ENCODE measurements at regions not wholly inside any gene's neighbourhood (a gene's known extent, or its start where the extent isn't known, plus 50 kb on each side); places are given as distances from the start of the nearest gene placed in this dataset.
"Not testable (repeated sequence)": the region's sequence is repeated elsewhere in the genome, so short reads cannot be mapped to it uniquely, and the experiment has no call there.

DNA sequence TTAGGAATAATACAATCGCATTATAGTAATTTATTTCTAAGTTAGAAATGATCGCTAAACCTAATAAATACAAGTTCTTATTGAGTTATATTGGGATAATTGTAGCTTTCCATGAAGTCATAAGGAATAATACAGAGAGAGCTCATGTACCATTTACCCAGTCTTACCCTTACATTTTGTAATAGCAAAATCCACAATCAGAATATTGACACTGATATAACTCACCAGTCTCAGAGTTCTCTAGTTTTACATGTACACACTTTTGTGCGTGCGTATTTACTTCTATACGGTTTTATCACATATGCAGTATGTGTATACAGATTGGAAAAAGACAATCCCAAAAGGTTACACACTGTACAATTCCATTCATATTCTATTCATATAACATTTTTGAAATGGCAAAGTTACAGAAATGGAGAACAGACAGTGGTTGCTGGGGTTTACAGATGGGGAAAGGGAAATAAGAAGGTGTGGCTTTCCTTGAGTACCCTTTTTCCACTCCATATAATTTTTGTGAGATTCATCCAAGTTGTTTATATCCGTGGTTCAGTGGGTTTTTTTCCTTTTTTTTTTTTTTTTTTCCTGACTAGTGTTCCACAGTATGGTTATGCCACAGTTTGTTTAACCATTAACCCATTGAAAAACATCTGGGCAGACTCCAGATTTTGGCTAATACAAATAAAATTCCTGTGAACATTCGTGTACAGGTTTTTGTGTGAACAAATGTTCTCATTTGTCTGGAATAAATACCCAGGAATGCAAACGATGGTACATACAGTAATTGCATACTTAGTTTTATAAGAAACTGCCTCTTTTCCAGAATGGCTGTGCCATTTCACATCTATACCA, 117.2 kb downstream of the HNMT start:
- DNase-seq (ENCODE audit: extremely low spot score): no peak
- POLR2A ChIA-PET: no interaction called here
- TF ChIP-seq PKNOX1 (IDR thresholded peaks at IDR 0.05) (no peak), ELF4 (IDR thresholded peaks at IDR 0.05) (no peak), BHLHE40 (IDR thresholded peaks at IDR 0.05; ENCODE audit: borderline replicate concordance) (no peak), CTBP1 (IDR thresholded peaks at IDR 0.05; ENCODE audit: borderline replicate concordance) (no peak)
- CTCF ChIA-PET: no interaction called here

DNA sequence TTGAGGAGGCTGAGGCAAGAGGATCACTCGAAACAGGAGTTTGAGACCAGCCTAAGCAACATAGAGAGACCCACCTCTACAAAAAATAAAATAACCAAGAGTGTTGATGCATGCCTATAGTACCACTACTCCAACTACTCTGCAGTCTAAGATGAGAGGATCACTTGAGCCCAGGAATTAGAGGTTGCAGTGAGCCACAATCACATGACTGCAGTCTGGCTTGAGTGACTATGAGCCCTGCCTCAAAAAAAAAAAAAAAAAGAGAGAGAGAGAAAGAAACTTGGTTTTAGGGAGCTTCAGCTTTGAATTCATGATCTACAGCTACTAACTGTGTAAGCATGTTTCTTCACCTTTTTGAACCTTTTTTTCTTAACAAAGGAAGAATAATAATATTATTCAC, 119.9 kb downstream of the HNMT start:
- TF ChIP-seq HDGF (IDR thresholded peaks at IDR 0.05; ENCODE audit: borderline replicate concordance): no peak
- TF ChIP-seq LEF1 (IDR thresholded peaks at IDR 0.05; ENCODE audit: borderline replicate concordance): no peak
- TF ChIP-seq ARNT (IDR thresholded peaks at IDR 0.05): no peak
- TF ChIP-seq SP1 (IDR thresholded peaks at IDR 0.05): no peak
- TF ChIP-seq CTBP1 (IDR thresholded peaks at IDR 0.05; ENCODE audit: borderline replicate concordance): no peak
- ChIA-PET POLR2A (no interaction called here), CTCF (no interaction called here)
- no peak for DNase-seq (ENCODE audit: extremely low spot score)

DNA sequence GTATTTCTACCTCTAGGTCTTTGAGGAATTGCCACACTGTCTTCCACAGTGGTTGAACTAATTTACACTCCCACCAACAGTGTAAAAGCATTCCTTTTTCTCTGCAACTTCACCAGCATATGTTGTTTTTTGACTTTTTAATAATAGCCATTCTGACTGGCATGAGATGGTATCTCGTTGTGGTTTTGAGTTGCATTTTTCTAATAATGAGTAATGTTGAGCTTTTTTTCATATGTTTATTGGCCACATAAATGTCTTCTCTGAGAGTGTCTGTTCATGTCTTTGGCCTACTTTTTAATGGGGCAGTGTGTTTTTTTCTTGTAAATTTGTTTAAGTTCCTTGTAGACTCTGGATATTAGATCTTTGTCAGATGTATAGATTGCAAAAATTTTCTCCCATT, 121.2 kb downstream of the HNMT start:
- POLR2A ChIA-PET; CTCF ChIA-PET; DNase-seq (ENCODE audit: extremely low spot score): not testable (repeated sequence)

DNA sequence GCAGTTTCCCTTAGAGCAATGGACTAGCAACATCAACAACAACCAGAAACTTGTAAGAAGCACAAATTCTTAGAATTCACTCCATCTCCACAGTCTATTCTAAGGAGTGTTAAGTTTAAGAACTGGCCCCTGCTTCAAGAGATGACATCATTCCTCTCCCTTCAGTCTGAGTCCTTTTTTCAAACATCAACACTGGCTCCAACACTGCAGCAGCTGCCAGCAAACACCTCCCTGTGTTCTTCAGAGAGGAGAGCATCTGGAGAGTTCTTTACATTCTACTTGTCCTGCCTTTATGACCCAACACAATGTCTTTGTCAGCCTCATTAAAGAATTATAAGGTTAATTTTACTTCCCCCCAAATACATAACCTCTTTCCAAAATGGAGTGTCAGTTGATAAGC, 122.3 kb downstream of the HNMT start:
- no peak for DNase-seq (ENCODE audit: extremely low spot score)
- ChIA-PET CTCF (no interaction called here), POLR2A (no interaction called here)
- TF ChIP-seq ARNT (IDR thresholded peaks at IDR 0.05): no peak
- TF ChIP-seq SP1 (IDR thresholded peaks at IDR 0.05): no peak
- TF ChIP-seq LEF1 (IDR thresholded peaks at IDR 0.05; ENCODE audit: borderline replicate concordance): no peak

- ChIA-PET CTCF (interaction anchor here (0.7 to 1.1 kb wide), 2 partner anchors 56 to 104 kb away, joined by 3 to 5 read pairs; no protein-coding TSS in a partner anchor), POLR2A (no interaction called here)
- no peak for TF ChIP-seq FOXM1 (IDR thresholded peaks at IDR 0.05; ENCODE audit: borderline replicate concordance)
- TF ChIP-seq SUZ12 (IDR thresholded peaks at IDR 0.05): no peak
- TF ChIP-seq ZNF384 (IDR thresholded peaks at IDR 0.05): no peak
- TF ChIP-seq ELF4 (IDR thresholded peaks at IDR 0.05): no peak
- TF ChIP-seq NFRKB (IDR thresholded peaks at IDR 0.05): no peak
- no peak for TF ChIP-seq ARNT (IDR thresholded peaks at IDR 0.05)
- no peak for TF ChIP-seq LEF1 (IDR thresholded peaks at IDR 0.05; ENCODE audit: borderline replicate concordance)
- TF ChIP-seq TARDBP (IDR thresholded peaks at IDR 0.05): no peak
- TF ChIP-seq FOXA1 (IDR thresholded peaks at IDR 0.05): no peak
- peak; percentile 10 for DNase-seq (ENCODE audit: extremely low spot score)
These were observed 123.7 kb downstream of the HNMT start for GRCh38 chr2:138087751-138088593.

- ChIA-PET POLR2A (no interaction called here), CTCF (interaction anchor here (0.8 kb wide), 1 partner anchor 201 kb away, joined by 3 read pairs; no protein-coding TSS in a partner anchor)
- peak; percentile 17 for DNase-seq (ENCODE audit: extremely low spot score)
- TF ChIP-seq L3MBTL2 (conservative IDR thresholded peaks at IDR 0.05) (no peak), FOXA1 (IDR thresholded peaks at IDR 0.05) (no peak), NFRKB (IDR thresholded peaks at IDR 0.05) (no peak), FOXK2 (IDR thresholded peaks at IDR 0.05) (no peak), SUZ12 (IDR thresholded peaks at IDR 0.05) (no peak), ELF4 (IDR thresholded peaks at IDR 0.05) (no peak), HDGF (IDR thresholded peaks at IDR 0.05; ENCODE audit: borderline replicate concordance) (no peak)
These were observed 126.1 kb downstream of the HNMT start for GRCh38 chr2:138090330-138090729.

- CTCF ChIA-PET: no interaction called here
- POLR2A ChIA-PET: no interaction called here
- TF ChIP-seq LEF1 (IDR thresholded peaks at IDR 0.05; ENCODE audit: borderline replicate concordance): no peak
- no peak for TF ChIP-seq BHLHE40 (IDR thresholded peaks at IDR 0.05; ENCODE audit: borderline replicate concordance)
- no peak for TF ChIP-seq NFRKB (IDR thresholded peaks at IDR 0.05)
- no peak for TF ChIP-seq ARNT (IDR thresholded peaks at IDR 0.05)
- TF ChIP-seq CTBP1 (IDR thresholded peaks at IDR 0.05; ENCODE audit: borderline replicate concordance): no peak
- no peak for TF ChIP-seq FOXM1 (IDR thresholded peaks at IDR 0.05; ENCODE audit: borderline replicate concordance)
- TF ChIP-seq SP1 (IDR thresholded peaks at IDR 0.05): no peak
- no peak for TF ChIP-seq TARDBP (IDR thresholded peaks at IDR 0.05)
- no peak for TF ChIP-seq FOXK2 (IDR thresholded peaks at IDR 0.05)
- TF ChIP-seq FOXA1 (IDR thresholded peaks at IDR 0.05): no peak
- no peak for TF ChIP-seq HDGF (IDR thresholded peaks at IDR 0.05; ENCODE audit: borderline replicate concordance)
- no peak for TF ChIP-seq SUZ12 (IDR thresholded peaks at IDR 0.05)
- DNase-seq (ENCODE audit: extremely low spot score): no peak
These were observed 129.2 kb downstream of the HNMT start for GRCh38 chr2:138093455-138093854.

DNA sequence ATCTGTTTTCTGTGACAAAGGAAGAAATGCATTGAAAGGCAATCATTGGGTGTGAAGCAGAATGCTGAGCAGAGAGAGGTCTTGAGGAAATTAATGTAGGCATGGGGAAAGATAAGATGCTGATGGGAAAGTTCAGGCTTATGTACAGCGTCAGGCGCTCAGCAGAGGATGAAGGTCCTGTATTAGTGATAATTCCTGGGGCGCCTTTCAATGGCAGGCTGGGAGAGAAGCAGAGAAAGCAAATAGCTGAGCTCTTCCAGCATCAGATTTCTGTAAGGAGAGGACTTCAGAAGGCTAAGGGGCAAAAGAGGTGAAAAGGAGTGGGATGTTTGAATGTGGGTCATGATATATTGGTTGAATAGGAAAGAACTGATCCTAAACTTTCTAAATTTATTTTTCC, 129.8 kb downstream of the HNMT start:
- no peak for DNase-seq (ENCODE audit: extremely low spot score)
- POLR2A ChIA-PET: no interaction called here
- CTCF ChIA-PET: no interaction called here
- TF ChIP-seq LEF1 (IDR thresholded peaks at IDR 0.05; ENCODE audit: borderline replicate concordance): no peak
- TF ChIP-seq TARDBP (IDR thresholded peaks at IDR 0.05): no peak
- TF ChIP-seq HDGF (IDR thresholded peaks at IDR 0.05; ENCODE audit: borderline replicate concordance): no peak
- no peak for TF ChIP-seq L3MBTL2 (conservative IDR thresholded peaks at IDR 0.05)
- TF ChIP-seq ZNF384 (IDR thresholded peaks at IDR 0.05): no peak
- no peak for TF ChIP-seq CTBP1 (IDR thresholded peaks at IDR 0.05; ENCODE audit: borderline replicate concordance)
- no peak for TF ChIP-seq SP1 (IDR thresholded peaks at IDR 0.05)
- TF ChIP-seq FOXA1 (IDR thresholded peaks at IDR 0.05): no peak
- TF ChIP-seq NFRKB (IDR thresholded peaks at IDR 0.05): no peak
